MG63 (cell line): ENCODE measurements at regions not wholly inside any gene's neighbourhood (a gene's known extent, or its start where the extent isn't known, plus 50 kb on each side); places are given as distances from the start of the nearest gene placed in this dataset.

Experiments used
- DNase-seq: peaks from one replicate; pipeline ENCODE4 v3.0.0-alpha.2; 2020
- H3K27me3 ChIP-seq: fragments of 250-450 bp; sonication (Bioruptor Pico); 2 replicates; pipeline ENCODE4 v1.5.1; 2020; ENCODE audit warnings: mild to moderate bottlenecking, moderate library complexity
- H3K36me3 ChIP-seq: fragments of 250-450 bp; sonication (Bioruptor Pico); 2 replicates; pipeline ENCODE4 v1.5.1; 2020; ENCODE audit warnings: mild to moderate bottlenecking, moderate library complexity
- H3K4me3 ChIP-seq: fragments of 250-450 bp; sonication (Bioruptor Pico); 2 replicates; pipeline ENCODE4 v1.5.1; 2020; ENCODE audit warnings: mild to moderate bottlenecking, moderate library complexity
- H3K9me3 ChIP-seq: fragments of 250-450 bp; sonication (Bioruptor Pico); 2 replicates; pipeline ENCODE4 v1.5.1; 2020; ENCODE audit warnings: mild to moderate bottlenecking, moderate library complexity

GRCh38 chr10:117884592-117884991 is 162.1 kb downstream of the RAB11FIP2 start:
- H3K4me3 ChIP-seq, result no peak overlapping the region
- no peaks in the 10 kb centered on the region for H3K9me3 ChIP-seq
- H3K36me3 ChIP-seq, result no peaks in the 10 kb centered on the region
- H3K27me3 ChIP-seq, result no peaks in the 10 kb centered on the region
- DNase-seq, result no peak

DNA sequence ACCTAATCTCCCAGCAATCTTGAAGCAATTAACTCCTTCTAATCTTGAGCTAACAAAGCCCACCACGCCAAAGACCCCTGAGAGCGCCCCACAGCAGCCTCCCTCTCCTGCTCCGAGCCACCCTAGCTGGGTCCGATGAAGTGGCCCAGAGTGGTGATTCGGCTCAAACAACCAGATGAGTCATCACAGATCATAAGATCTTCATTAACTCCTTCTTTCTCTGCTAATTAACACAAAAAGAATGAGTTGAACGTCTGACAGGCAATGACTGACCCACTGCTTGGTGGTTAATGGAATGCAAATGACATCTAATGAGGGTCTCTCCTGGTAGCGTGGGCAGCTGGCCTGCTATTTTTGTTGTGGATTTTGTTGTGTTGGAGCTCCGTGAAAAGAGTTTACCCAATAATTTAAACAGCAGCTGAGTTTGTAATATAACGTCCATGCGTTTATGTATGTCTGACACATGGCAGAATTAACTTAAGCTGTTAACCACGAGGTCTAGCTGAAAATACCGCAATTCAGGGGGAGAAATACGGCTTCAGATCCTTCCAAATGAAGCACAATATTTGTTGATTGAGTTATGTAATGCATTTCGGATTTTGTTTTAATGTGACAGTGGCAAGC is 161.4 kb downstream of the RAB11FIP2 start:
- DNase-seq, result no peak
- H3K36me3 ChIP-seq, result no peaks in the 10 kb centered on the region
- no peaks in the 10 kb centered on the region for H3K27me3 ChIP-seq
- H3K4me3 ChIP-seq, result no peak overlapping the region
- no peaks in the 10 kb centered on the region for H3K9me3 ChIP-seq

DNA sequence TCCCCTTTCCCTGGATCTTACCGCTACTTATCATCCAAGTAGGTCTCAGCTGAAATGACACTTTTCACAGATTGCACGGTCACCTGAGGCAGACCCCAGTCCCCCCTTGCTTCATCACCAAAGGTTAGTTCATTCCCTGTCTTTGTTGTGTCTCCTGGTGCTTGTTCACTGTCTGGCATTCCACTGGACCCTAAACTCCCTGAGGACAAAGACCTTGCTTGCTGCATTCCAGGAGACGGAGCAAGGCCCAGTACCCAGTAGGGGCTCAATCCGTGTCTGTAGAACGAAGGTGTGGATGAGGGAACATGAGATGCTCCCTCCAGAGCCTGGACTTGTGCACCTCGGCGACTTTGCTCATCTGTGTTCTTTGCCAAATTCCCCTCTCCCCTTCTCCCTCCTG is 160.0 kb downstream of the RAB11FIP2 start:
- Histone ChIP-seq H3K4me3 (no peak overlapping the region), H3K36me3 (no peaks in the 10 kb centered on the region), H3K9me3 (no peaks in the 10 kb centered on the region), H3K27me3 (no peaks in the 10 kb centered on the region)
- DNase-seq, result no peak

DNA sequence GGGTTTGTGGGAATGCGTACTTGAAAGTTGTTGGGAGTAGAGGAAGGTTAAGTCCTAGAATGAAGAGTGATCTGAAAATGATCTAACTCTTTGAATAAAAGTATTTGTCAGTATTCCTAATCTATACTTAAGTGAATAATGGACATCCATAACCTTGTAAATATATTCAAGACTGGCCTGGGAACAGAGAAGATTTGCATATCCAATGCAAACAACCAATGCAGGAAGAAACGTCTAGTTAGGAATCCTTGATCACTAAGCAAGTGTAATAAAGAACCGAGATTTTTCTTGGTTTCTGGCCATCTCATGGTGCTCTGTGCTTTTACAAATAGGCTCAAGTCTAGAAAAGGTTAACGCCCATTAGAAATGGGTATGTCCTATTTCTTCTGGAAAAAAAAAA is 157.1 kb downstream of the RAB11FIP2 start:
- Histone ChIP-seq H3K9me3 (no peaks in the 10 kb centered on the region), H3K4me3 (no peak overlapping the region), H3K36me3 (no peaks in the 10 kb centered on the region), H3K27me3 (no peaks in the 10 kb centered on the region)
- DNase-seq, result no peak

DNA sequence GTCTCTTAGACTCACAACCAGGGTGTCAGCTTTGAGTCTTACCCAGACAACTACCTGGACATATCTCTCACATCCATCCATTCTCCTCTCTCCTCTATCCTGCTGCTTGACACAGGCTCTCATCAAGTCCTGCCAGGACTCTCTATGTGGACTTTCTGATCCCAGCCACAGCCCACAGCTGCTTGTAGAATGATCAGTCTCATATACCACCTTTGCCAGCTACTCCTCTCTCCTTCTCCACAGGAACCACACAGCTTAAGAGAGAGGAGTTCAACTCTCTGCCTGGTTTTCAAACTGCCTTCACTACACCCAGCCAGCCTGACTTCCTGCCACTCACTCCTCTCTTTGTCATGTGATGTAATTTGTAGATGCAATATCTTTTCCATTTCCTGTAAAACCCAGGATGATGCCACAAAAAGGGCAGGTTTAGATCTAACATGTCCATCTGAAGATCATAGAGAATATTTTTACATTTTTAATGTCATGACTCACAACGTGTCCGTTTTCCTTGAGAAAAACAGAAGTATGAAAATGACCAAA is 154.0 kb downstream of the RAB11FIP2 start:
- H3K4me3 ChIP-seq, result no peak overlapping the region
- no peak for DNase-seq
- H3K9me3 ChIP-seq, result no peaks in the 10 kb centered on the region
- no peaks in the 10 kb centered on the region for H3K27me3 ChIP-seq
- no peaks in the 10 kb centered on the region for H3K36me3 ChIP-seq

- Histone ChIP-seq H3K4me3 (no peak overlapping the region), H3K27me3 (no peaks in the 10 kb centered on the region), H3K9me3 (no peaks in the 10 kb centered on the region), H3K36me3 (no peaks in the 10 kb centered on the region)
- DNase-seq, result no peak
These were observed 152.4 kb downstream of the RAB11FIP2 start for GRCh38 chr10:117894339-117894738.

DNA sequence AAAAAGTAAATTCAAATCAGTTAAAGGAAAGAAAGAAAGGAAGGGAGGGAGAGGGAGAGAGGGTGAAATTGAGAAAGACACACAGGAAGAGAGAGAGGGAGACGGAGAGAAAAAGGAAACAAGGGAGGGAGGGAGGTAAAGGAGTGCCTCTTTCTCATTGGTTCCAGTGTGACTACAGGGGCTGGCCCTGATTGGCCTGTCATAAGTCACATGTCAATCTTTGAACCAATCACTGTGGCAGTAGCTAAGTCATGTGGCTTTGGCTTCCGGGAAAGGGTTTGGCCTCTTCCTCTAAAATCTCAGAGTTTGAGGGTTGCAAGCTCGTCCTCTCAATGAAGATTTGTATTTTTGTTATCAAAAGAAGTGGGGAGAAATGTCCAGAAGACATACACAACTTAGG is 150.2 kb downstream of the RAB11FIP2 start:
- no peaks in the 10 kb centered on the region for H3K9me3 ChIP-seq
- no peak for DNase-seq
- H3K4me3 ChIP-seq, result no peak overlapping the region
- H3K36me3 ChIP-seq, result no peaks in the 10 kb centered on the region
- no peaks in the 10 kb centered on the region for H3K27me3 ChIP-seq

GRCh38 chr10:117899181-117899683 is 147.5 kb downstream of the RAB11FIP2 start:
- Histone ChIP-seq H3K27me3 (no peaks in the 10 kb centered on the region), H3K4me3 (no peak overlapping the region), H3K36me3 (no peaks in the 10 kb centered on the region), H3K9me3 (no peaks in the 10 kb centered on the region)
- DNase-seq, result no peak

- Histone ChIP-seq H3K36me3 (no peaks in the 10 kb centered on the region), H3K9me3 (no peaks in the 10 kb centered on the region), H3K4me3 (no peak overlapping the region), H3K27me3 (no peaks in the 10 kb centered on the region)
- DNase-seq, result no peak
These were observed 146.5 kb downstream of the RAB11FIP2 start for GRCh38 chr10:117900280-117900679.

DNA sequence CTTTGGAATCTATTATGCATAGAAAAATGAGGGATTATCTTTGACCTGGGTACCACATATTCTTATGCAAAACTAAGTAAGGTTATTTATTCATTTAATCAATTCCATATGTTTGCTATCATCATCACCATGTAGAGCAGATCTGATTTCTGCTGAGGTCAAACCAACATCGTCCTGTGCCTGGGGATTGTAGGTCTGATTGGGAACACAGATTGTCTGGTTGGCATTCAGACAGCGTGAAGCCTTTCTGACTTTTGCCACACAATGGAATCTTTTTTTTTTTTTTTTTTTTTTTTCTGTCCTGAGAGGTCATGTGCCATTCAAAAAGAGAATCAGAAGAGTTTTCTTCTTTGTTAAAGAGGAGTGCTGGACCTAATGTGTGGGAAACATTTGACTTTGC is 142.9 kb downstream of the RAB11FIP2 start:
- DNase-seq, result no peak
- Histone ChIP-seq H3K9me3 (no peaks in the 10 kb centered on the region), H3K4me3 (no peak overlapping the region), H3K36me3 (no peaks in the 10 kb centered on the region), H3K27me3 (peaks cover 9% of the 10 kb centered on the region; the same call in 1 of the 2 replicates)

DNA sequence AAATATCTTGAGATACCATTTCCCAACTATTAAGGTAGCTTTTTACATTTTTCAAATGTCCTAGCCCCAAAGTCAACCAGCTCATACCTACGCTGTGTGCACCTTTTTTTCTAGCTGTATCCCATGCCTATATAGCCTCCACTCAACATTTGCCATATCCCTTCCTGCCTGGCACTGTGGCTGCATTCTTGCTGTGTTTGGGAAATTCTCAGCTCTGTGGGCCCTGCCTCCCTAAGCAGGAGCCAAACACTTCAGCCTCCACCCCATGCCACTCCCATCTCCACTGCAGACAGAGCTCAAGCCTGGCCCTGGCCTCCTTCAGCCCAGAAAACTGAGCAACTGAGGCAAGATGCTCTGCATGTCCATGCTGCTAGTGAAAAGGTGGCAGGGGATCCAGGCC is 141.3 kb downstream of the RAB11FIP2 start:
- peak; percentile 4 for DNase-seq

DNA sequence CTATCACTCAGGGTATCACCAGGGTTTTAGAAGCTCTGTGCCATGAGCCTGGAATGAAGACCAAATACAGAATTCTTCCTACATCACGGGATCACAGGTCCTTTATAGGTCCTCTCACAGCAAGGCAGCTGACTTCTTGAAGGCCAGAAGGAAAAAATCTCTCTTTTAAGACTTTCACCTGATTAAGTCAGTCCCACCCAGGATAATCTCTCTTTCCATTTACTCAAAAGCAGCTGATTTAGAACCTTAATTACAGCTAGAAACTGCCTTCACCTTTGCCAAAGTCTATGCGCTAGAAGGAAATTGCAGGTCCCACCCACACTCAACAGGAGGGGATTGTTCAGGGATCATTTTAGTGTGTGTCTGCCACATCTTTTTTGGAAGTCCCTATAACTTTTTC is 135.1 kb downstream of the RAB11FIP2 start:
- no peak for DNase-seq
- no peaks in the 10 kb centered on the region for H3K36me3 ChIP-seq
- H3K27me3 ChIP-seq, result peaks cover 10% of the 10 kb centered on the region; the same call in 1 of the 2 replicates
- H3K4me3 ChIP-seq, result no peak overlapping the region
- H3K9me3 ChIP-seq, result no peaks in the 10 kb centered on the region

More for the DNA sequence above, 141.3 kb downstream of the RAB11FIP2 start:
- Histone ChIP-seq H3K36me3 (no peaks in the 10 kb centered on the region), H3K4me3 (no peak overlapping the region), H3K9me3 (no peaks in the 10 kb centered on the region), H3K27me3 (peaks cover 9% of the 10 kb centered on the region; the same call in 1 of the 2 replicates)

DNA sequence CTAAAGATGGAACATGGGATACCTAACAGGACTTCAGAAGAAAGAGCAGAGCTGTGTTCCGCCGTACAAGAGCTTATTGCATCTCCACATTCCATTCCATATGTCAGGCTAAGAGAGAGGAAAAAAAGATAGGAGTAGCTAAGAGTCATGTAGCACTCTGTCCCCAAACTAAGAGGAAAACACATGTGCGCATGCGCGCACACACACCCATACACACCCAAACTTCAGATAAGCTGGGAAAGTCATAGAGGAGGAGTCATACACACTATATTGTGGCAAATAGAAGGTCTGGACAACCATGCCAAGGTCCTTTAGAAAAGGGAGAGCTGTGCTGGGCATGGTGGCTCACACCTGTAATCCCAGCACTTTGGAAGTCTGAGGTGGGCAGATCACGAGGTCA is 132.4 kb downstream of the RAB11FIP2 start:
- DNase-seq, result no peak
- H3K27me3 ChIP-seq, result peaks cover 2% of the 10 kb centered on the region; the same call in 1 of the 2 replicates
- H3K9me3 ChIP-seq, result no peaks in the 10 kb centered on the region
- H3K36me3 ChIP-seq, result no peaks in the 10 kb centered on the region
- no peak overlapping the region for H3K4me3 ChIP-seq

- H3K36me3 ChIP-seq, result no peaks in the 10 kb centered on the region
- no peak for DNase-seq
- H3K9me3 ChIP-seq, result no peaks in the 10 kb centered on the region
- no peaks in the 10 kb centered on the region for H3K27me3 ChIP-seq
- no peak overlapping the region for H3K4me3 ChIP-seq
These were observed 125.8 kb downstream of the RAB11FIP2 start for GRCh38 chr10:117920956-117921355.

DNA sequence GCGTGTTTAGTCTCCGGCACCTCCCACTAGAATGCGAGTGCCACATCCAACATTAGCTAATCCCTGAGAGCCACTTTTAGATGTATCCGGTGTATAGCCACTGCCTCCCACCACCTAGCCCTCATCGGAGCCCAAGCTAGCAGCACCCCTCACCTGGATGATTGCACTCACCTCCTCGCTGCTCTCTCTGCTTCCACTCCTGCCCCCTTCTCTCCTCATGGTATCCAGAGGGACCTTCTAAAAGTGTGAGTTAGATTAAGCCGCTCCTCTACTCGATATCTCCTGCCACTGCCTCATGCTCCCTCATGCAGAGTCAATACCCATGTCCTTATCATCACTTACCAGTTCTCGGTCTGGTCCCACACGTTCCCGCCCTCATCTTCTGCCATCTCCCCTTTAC is 125.3 kb downstream of the RAB11FIP2 start:
- no peak overlapping the region for H3K4me3 ChIP-seq
- no peaks in the 10 kb centered on the region for H3K27me3 ChIP-seq
- H3K36me3 ChIP-seq, result no peaks in the 10 kb centered on the region
- no peaks in the 10 kb centered on the region for H3K9me3 ChIP-seq
- DNase-seq, result no peak

DNA sequence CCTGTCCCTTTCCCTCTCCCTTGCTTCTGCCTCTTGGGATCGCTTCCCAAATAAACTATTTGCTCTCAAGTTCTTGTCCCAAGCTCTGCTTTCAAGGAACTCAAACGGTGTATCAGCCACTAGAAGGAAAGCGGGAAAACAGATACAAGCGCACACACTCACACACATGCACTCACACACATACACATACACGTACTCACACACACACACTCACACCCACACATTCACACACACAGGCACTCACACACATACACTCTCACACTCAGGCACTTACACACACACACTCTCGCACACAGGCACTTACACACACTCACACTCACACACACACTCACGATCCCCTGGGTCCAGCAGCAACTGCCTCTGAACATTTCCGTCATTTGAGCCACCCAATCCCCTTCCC is 121.9 kb downstream of the RAB11FIP2 start:
- no peak overlapping the region for H3K4me3 ChIP-seq
- no peaks in the 10 kb centered on the region for H3K27me3 ChIP-seq
- no peaks in the 10 kb centered on the region for H3K36me3 ChIP-seq
- DNase-seq, result no peak
- no peaks in the 10 kb centered on the region for H3K9me3 ChIP-seq

- H3K36me3 ChIP-seq, result no peaks in the 10 kb centered on the region
- DNase-seq, result no peak
These were observed 121.4 kb downstream of the RAB11FIP2 start for GRCh38 chr10:117925369-117925768.

DNA sequence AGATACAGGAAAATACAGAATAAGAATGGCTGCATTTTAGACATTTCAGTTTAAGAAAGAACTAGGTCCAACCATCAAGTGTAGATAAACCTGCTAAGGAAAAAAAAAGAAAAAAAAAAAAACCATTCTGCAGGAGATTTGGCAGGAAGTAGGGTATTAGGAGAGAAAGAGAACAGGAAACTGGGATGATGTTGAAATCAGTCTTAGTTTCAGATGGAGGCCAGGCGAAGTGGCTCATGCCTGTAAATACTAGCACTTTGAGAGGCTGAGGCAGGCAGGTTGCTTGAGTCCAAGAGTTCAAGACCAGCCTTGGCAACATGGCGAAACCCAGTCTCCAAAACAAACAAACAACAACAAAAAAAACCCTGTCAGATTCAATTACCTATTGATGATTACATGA is 120.2 kb downstream of the RAB11FIP2 start:
- no peak overlapping the region for H3K4me3 ChIP-seq
- DNase-seq, result no peak
- no peaks in the 10 kb centered on the region for H3K27me3 ChIP-seq
- no peaks in the 10 kb centered on the region for H3K9me3 ChIP-seq
- no peaks in the 10 kb centered on the region for H3K36me3 ChIP-seq

More at GRCh38 chr10:117925369-117925768, 121.4 kb downstream of the RAB11FIP2 start:
- H3K9me3 ChIP-seq, result no peaks in the 10 kb centered on the region
- H3K27me3 ChIP-seq, result no peaks in the 10 kb centered on the region
- no peak overlapping the region for H3K4me3 ChIP-seq
